ENCODE measurements at regions not wholly inside any gene's neighbourhood (a gene's known extent, or its start where the extent isn't known, plus 50 kb on each side); places are given as distances from the start of the nearest gene placed in this dataset.

DNA sequence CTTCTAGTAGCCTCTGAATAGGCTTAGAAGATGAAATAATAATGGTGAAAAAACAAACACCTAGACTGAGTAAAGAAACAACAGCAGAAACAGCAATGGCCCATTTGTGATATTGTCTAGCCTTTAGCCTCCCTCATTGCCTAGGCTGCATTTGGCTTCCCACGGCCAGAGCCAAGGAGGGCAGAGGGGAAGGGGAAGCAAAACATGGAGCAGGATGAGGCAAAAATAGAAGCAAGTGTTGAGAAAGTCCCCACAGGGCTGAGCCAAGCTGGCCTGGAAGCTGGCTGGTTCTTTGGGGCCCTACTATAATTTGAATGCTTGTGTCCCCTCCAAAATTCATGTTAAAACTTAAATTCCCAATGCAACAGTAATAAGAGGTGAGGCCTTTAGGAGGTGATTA is 60.2 kb upstream of the KSR1 start:
- TF ChIP-seq CTCF (IDR thresholded peaks at IDR 0.05): no peak
- Mint-ChIP-seq H3K4me1 (ENCODE audit: low read depth) (no peaks in the 10 kb centered on the region), H3K27ac (no peak overlapping the region), H3K9me3 (no peaks in the 10 kb centered on the region), H3K27me3 (peaks cover 30% of the 10 kb centered on the region), H3K4me3 (no peak overlapping the region), H3K36me3 (ENCODE audit: low read depth) (no peaks in the 10 kb centered on the region)
- POLR2A ChIA-PET: no interaction called here
- no peak for DNase-seq
- intact Hi-C loops (cut with micrococcal nuclease): no loop called here
- ATAC-seq: no peak
- CTCF ChIA-PET: interaction anchor here (1.0 to 1.3 kb wide), 3 partner anchors 14 to 207 kb away, joined by 3 to 5 read pairs (median 3); no protein-coding TSS in a partner anchor

- no peaks in the 10 kb centered on the region for H3K4me1 Mint-ChIP-seq (ENCODE audit: low read depth)
- H3K27me3 Mint-ChIP-seq: peaks cover 30% of the 10 kb centered on the region
- H3K4me3 Mint-ChIP-seq: no peak overlapping the region
- no peak for TF ChIP-seq CTCF (IDR thresholded peaks at IDR 0.05)
- CTCF ChIA-PET: interaction anchor here (1.0 to 1.3 kb wide), 2 partner anchors 15 to 206 kb away, joined by 3 to 5 read pairs; no protein-coding TSS in a partner anchor
- H3K27ac Mint-ChIP-seq: no peak overlapping the region
- POLR2A ChIA-PET: no interaction called here
- no peaks in the 10 kb centered on the region for H3K9me3 Mint-ChIP-seq
- intact Hi-C loops (cut with micrococcal nuclease): no loop called here
- ATAC-seq: no peak
- no peaks in the 10 kb centered on the region for H3K36me3 Mint-ChIP-seq (ENCODE audit: low read depth)
- DNase-seq: no peak
Observed at GRCh38 chr17:27396941-27397340, 59.3 kb upstream of the KSR1 start.

GRCh38 chr17:27398691-27399090 is 57.6 kb upstream of the KSR1 start:
- Mint-ChIP-seq H3K9me3 (no peaks in the 10 kb centered on the region), H3K4me1 (ENCODE audit: low read depth) (no peaks in the 10 kb centered on the region), H3K36me3 (ENCODE audit: low read depth) (no peaks in the 10 kb centered on the region), H3K4me3 (no peak overlapping the region), H3K27ac (no peak overlapping the region), H3K27me3 (peaks cover 24% of the 10 kb centered on the region)
- intact Hi-C loops (cut with micrococcal nuclease): no loop called here
- POLR2A ChIA-PET: no interaction called here
- TF ChIP-seq CTCF (IDR thresholded peaks at IDR 0.05): no peak
- no peak for ATAC-seq
- CTCF ChIA-PET: interaction anchor here (0.8 to 1.1 kb wide), 3 partner anchors 10 to 203 kb away, joined by 3 to 4 read pairs (median 4); no protein-coding TSS in a partner anchor
- no peak for DNase-seq

- no peak for TF ChIP-seq CTCF (IDR thresholded peaks at IDR 0.05)
- intact Hi-C loops (cut with micrococcal nuclease): no loop called here
- no peak for DNase-seq
- H3K9me3 Mint-ChIP-seq: no peaks in the 10 kb centered on the region
- H3K27ac Mint-ChIP-seq: no peak overlapping the region
- H3K4me3 Mint-ChIP-seq: no peak overlapping the region
- no peaks in the 10 kb centered on the region for H3K36me3 Mint-ChIP-seq (ENCODE audit: low read depth)
- ChIA-PET POLR2A (no interaction called here), CTCF (interaction anchor here (1.4 kb wide), 1 partner anchor 13 kb away, joined by 3 read pairs; no protein-coding TSS in a partner anchor)
- no peaks in the 10 kb centered on the region for H3K4me1 Mint-ChIP-seq (ENCODE audit: low read depth)
- H3K27me3 Mint-ChIP-seq: peaks cover 9% of the 10 kb centered on the region
- ATAC-seq: no peak
Observed at GRCh38 chr17:27400991-27401390, 55.3 kb upstream of the KSR1 start.

- H3K4me1 Mint-ChIP-seq (ENCODE audit: low read depth): no peaks in the 10 kb centered on the region
Observed at GRCh38 chr17:27402943-27403342, 53.3 kb upstream of the KSR1 start.

More at GRCh38 chr17:27402943-27403342, 53.3 kb upstream of the KSR1 start:
- H3K27ac Mint-ChIP-seq: no peak overlapping the region
- CTCF ChIA-PET: interaction anchor here (1.2 kb wide), 1 partner anchor 200 kb away, joined by 3 read pairs; no protein-coding TSS in a partner anchor
- intact Hi-C loops (cut with micrococcal nuclease): no loop called here
- H3K36me3 Mint-ChIP-seq (ENCODE audit: low read depth): no peaks in the 10 kb centered on the region
- H3K4me3 Mint-ChIP-seq: no peak overlapping the region
- ATAC-seq (no peak), DNase-seq (no peak)
- POLR2A ChIA-PET: no interaction called here
- peaks cover 12% of the 10 kb centered on the region for H3K27me3 Mint-ChIP-seq
- no peak for TF ChIP-seq CTCF (IDR thresholded peaks at IDR 0.05)
- H3K9me3 Mint-ChIP-seq: no peaks in the 10 kb centered on the region

All from activated CD8-positive, alpha-beta T cell treated with anti-CD3 and anti-CD28 coated beads for 36 hours (primary cell).